ENCODE measurements at regions not wholly inside any gene's neighbourhood (a gene's known extent, or its start where the extent isn't known, plus 50 kb on each side); places are given as distances from the start of the nearest gene placed in this dataset.

GRCh38 chr10:3412646-3413045 lies 240.1 kb upstream of the PITRM1 start:
- no peak for TF ChIP-seq EZH2phosphoT487 (IDR thresholded peaks at IDR 0.05; ENCODE audit: borderline replicate concordance)
- TF ChIP-seq, protein P1, sequence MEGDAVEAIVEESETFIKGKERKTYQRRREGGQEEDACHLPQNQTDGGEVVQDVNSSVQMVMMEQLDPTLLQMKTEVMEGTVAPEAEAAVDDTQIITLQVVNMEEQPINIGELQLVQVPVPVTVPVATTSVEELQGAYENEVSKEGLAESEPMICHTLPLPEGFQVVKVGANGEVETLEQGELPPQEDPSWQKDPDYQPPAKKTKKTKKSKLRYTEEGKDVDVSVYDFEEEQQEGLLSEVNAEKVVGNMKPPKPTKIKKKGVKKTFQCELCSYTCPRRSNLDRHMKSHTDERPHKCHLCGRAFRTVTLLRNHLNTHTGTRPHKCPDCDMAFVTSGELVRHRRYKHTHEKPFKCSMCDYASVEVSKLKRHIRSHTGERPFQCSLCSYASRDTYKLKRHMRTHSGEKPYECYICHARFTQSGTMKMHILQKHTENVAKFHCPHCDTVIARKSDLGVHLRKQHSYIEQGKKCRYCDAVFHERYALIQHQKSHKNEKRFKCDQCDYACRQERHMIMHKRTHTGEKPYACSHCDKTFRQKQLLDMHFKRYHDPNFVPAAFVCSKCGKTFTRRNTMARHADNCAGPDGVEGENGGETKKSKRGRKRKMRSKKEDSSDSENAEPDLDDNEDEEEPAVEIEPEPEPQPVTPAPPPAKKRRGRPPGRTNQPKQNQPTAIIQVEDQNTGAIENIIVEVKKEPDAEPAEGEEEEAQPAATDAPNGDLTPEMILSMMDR (conservative IDR thresholded peaks at IDR 0.05; ENCODE audit: low read length), result no peak
